Astrocyte (in vitro differentiated cells and primary cell): ENCODE measurements at regions not wholly inside any gene's neighbourhood (a gene's known extent, or its start where the extent isn't known, plus 50 kb on each side); places are given as distances from the start of the nearest gene placed in this dataset.

Experiments
- CTCF ChIP-seq: IDR thresholded peaks from 2 replicates; pipeline ENCODE4 v1.5.1; 2011; ENCODE audit warnings: low read depth, mild to moderate bottlenecking, inconsistent platforms, low read length, moderate library complexity; ENCODE audit not compliant: insufficient read depth
- EZH2 ChIP-seq: IDR thresholded peaks from 2 replicates; pipeline ENCODE4 v1.6.1; 2012; ENCODE audit warnings: mild to moderate bottlenecking, low read length, inconsistent platforms; ENCODE audit not compliant: insufficient read depth

DNA sequence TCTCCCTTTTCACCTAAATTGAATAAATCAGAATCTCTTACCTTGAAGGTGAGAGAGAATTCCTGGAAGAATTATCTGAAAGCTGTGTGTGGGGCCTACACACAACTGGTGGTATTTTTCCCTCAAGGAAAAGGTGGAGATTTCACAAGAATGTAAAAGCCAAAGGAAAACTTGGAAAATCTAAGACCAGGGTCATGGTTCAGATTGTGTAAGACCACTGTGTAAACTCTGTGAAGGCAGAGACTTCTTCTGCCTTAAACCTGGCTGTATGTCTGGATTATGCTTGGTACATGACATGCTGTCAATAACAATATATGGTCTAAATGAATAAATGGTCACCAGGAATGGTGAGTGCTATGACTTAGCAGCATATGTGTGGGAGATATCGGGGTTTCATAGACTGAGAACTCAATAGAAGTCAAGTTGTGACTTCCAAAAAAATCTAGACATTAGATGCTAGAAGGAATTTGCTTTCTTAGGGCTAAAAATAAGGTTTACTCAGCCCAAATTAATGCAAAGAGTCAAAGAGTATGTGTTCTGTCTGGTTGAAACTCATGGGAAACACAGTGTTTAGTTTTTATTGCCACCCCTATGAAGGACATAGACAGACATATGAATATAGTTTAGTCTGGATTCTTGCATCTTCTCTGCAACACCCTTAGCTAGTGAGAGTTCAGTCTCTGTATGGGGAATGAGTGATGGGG, 163.7 kb downstream of the SNAPC1 start:
- TF ChIP-seq EZH2 (no peak), CTCF (no peak)
